ENCODE measurements at regions not wholly inside any gene's neighbourhood (a gene's known extent, or its start where the extent isn't known, plus 50 kb on each side); places are given as distances from the start of the nearest gene placed in this dataset.

DNA sequence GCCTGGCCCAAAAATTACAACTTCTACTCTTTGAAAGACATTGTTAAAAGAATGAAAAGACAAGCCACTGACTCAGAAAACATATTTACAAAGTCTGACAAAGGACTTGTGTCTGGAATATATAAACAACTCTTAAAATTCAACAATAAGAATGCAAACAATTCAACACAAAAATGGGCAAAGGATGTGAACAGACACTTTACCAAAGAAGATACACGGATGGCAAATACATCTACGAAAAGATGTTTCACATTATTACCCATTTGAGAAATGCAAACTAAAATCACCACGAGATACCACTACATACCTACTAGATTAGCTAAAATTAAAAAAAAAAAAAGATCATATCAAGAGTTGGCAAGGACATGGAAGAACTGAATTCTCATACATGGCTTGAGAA lies 80.8 kb upstream of the METRNL start:
- Histone ChIP-seq H3K27me3 (ENCODE audit: insufficient read depth, low read depth) (no peaks in the 10 kb centered on the region), H3K4me2 (no peak overlapping the region), H3K27ac (no peak overlapping the region), H4K20me1 (ENCODE audit: insufficient read depth) (no peaks in the 10 kb centered on the region), H3K9me2 (ENCODE audit: insufficient read depth) (no peaks in the 10 kb centered on the region), H3K4me1 (replicated peaks; ENCODE audit: insufficient read depth) (no peaks in the 10 kb centered on the region), H3F3A (ENCODE audit: insufficient read depth, low read depth) (no peaks in the 10 kb centered on the region), H3K4me3 (no peak overlapping the region), H3K36me3 (ENCODE audit: low read depth) (no peaks in the 10 kb centered on the region), H3K9me3 (ENCODE audit: insufficient read depth, low read depth) (no peaks in the 10 kb centered on the region), H2AFZ (no peak overlapping the region), H3K79me2 (ENCODE audit: low read depth) (no peaks in the 10 kb centered on the region)
- POLR2A ChIA-PET (ENCODE audit: unreplicated experiment) = no interaction called here
- intact Hi-C loops (cut with micrococcal nuclease; ENCODE audit: unreplicated experiment) = no loop called here
- CTCF ChIA-PET = no interaction called here
- no TSS peak for BruUV-seq (replicated peaks)
- TF ChIP-seq CTCF (conservative IDR thresholded peaks at IDR 0.05) (no peak), EZH2 (IDR thresholded peaks at IDR 0.05; ENCODE audit: low read depth) (no peak)
- DNase-seq = no peak

GRCh38 chr17:83000738-83001137 lies 78.7 kb upstream of the METRNL start:
- H3K79me2 ChIP-seq (ENCODE audit: low read depth) = no peaks in the 10 kb centered on the region
- no peak overlapping the region for H3K4me3 ChIP-seq
- DNase-seq = no peak
- H3F3A ChIP-seq (ENCODE audit: insufficient read depth, low read depth) = no peaks in the 10 kb centered on the region
- TF ChIP-seq CTCF (conservative IDR thresholded peaks at IDR 0.05) (no peak), EZH2 (IDR thresholded peaks at IDR 0.05; ENCODE audit: low read depth) (no peak)
- no peak overlapping the region for H3K4me2 ChIP-seq
- no peak overlapping the region for H2AFZ ChIP-seq
- H4K20me1 ChIP-seq (ENCODE audit: insufficient read depth) = no peaks in the 10 kb centered on the region
- no TSS peak for BruUV-seq (replicated peaks)
- no peaks in the 10 kb centered on the region for H3K9me2 ChIP-seq (ENCODE audit: insufficient read depth)
- H3K27me3 ChIP-seq (ENCODE audit: insufficient read depth, low read depth) = no peaks in the 10 kb centered on the region
- intact Hi-C loops (cut with micrococcal nuclease; ENCODE audit: unreplicated experiment) = no loop called here
- H3K4me1 ChIP-seq (replicated peaks; ENCODE audit: insufficient read depth) = no peaks in the 10 kb centered on the region
- no peaks in the 10 kb centered on the region for H3K36me3 ChIP-seq (ENCODE audit: low read depth)
- POLR2A ChIA-PET (ENCODE audit: unreplicated experiment) = no interaction called here
- CTCF ChIA-PET = no interaction called here
- H3K27ac ChIP-seq = no peak overlapping the region
- no peaks in the 10 kb centered on the region for H3K9me3 ChIP-seq (ENCODE audit: insufficient read depth, low read depth)

- Histone ChIP-seq H3K79me2 (ENCODE audit: low read depth) (no peaks in the 10 kb centered on the region), H3K9me2 (ENCODE audit: insufficient read depth) (no peaks in the 10 kb centered on the region), H4K20me1 (ENCODE audit: insufficient read depth) (no peaks in the 10 kb centered on the region), H3K36me3 (ENCODE audit: low read depth) (no peaks in the 10 kb centered on the region), H3K27ac (no peak overlapping the region), H3K27me3 (ENCODE audit: insufficient read depth, low read depth) (no peaks in the 10 kb centered on the region), H2AFZ (no peak overlapping the region), H3K9me3 (ENCODE audit: insufficient read depth, low read depth) (no peaks in the 10 kb centered on the region), H3F3A (ENCODE audit: insufficient read depth, low read depth) (no peaks in the 10 kb centered on the region), H3K4me1 (replicated peaks; ENCODE audit: insufficient read depth) (no peaks in the 10 kb centered on the region), H3K4me3 (no peak overlapping the region), H3K4me2 (no peak overlapping the region)
- ChIA-PET POLR2A (ENCODE audit: unreplicated experiment) (interaction anchor here (0.6 kb wide), 1 partner anchor 22 kb away, joined by 6 read pairs; no protein-coding TSS in a partner anchor), CTCF (interaction anchor here (0.7 kb wide), 1 partner anchor 83 kb away, joined by 4 read pairs; no protein-coding TSS in a partner anchor)
- BruUV-seq (replicated peaks) = no TSS peak
- TF ChIP-seq CTCF (conservative IDR thresholded peaks at IDR 0.05) (no peak), EZH2 (IDR thresholded peaks at IDR 0.05; ENCODE audit: low read depth) (no peak)
- intact Hi-C loops (cut with micrococcal nuclease; ENCODE audit: unreplicated experiment) = no loop called here
- DNase-seq = no peak
Observed at GRCh38 chr17:83002118-83002805, 77.1 kb upstream of the METRNL start.

All from PC-9 (cell line).